ENCODE measurements at regions not wholly inside any gene's neighbourhood (a gene's known extent, or its start where the extent isn't known, plus 50 kb on each side); places are given as distances from the start of the nearest gene placed in this dataset.

- no peak overlapping the region for H3K4me3 ChIP-seq (ENCODE audit: low read depth, low read length)
- H3K27me3 ChIP-seq (ENCODE audit: control insufficient read depth, insufficient read depth, low read length): peaks cover 13% of the 10 kb centered on the region
- no peaks in the 10 kb centered on the region for H3K36me3 ChIP-seq (ENCODE audit: control insufficient read depth, insufficient read depth, low read length)
- DNase-seq (ENCODE audit: low read depth) (no peak), FAIRE-seq (no peak)
- TF ChIP-seq CTCF (IDR thresholded peaks at IDR 0.05; ENCODE audit: insufficient read depth, low read length, severe bottlenecking): no peak
Observed at GRCh38 chr2:10499911-10500521, 51.9 kb upstream of the ODC1 start.

- TF ChIP-seq CTCF (IDR thresholded peaks at IDR 0.05; ENCODE audit: insufficient read depth, low read length, severe bottlenecking): no peak
- H3K36me3 ChIP-seq (ENCODE audit: control insufficient read depth, insufficient read depth, low read length): no peaks in the 10 kb centered on the region
- H3K4me3 ChIP-seq (ENCODE audit: low read depth, low read length): no peak overlapping the region
- FAIRE-seq: no peak
- DNase-seq (ENCODE audit: low read depth): peak; percentile 46
- peaks cover 13% of the 10 kb centered on the region for H3K27me3 ChIP-seq (ENCODE audit: control insufficient read depth, insufficient read depth, low read length)
Observed at GRCh38 chr2:10499275-10499907, 51.3 kb upstream of the ODC1 start.

- TF ChIP-seq CTCF (IDR thresholded peaks at IDR 0.05; ENCODE audit: insufficient read depth, low read length, severe bottlenecking): no peak
- DNase-seq (ENCODE audit: low read depth) (no peak), FAIRE-seq (no peak)
- peaks cover 13% of the 10 kb centered on the region for H3K27me3 ChIP-seq (ENCODE audit: control insufficient read depth, insufficient read depth, low read length)
- H3K4me3 ChIP-seq (ENCODE audit: low read depth, low read length): no peak overlapping the region
- no peaks in the 10 kb centered on the region for H3K36me3 ChIP-seq (ENCODE audit: control insufficient read depth, insufficient read depth, low read length)
Observed at GRCh38 chr2:10498525-10499274, 50.6 kb upstream of the ODC1 start.
